ENCODE measurements at regions not wholly inside any gene's neighbourhood (a gene's known extent, or its start where the extent isn't known, plus 50 kb on each side); places are given as distances from the start of the nearest gene placed in this dataset.

GRCh38 chr20:11469795-11470435, 447.8 kb upstream of the BTBD3 start:
- 63% methylated on average over 1 of the region's 1 CpG for WGBS
- ATAC-seq, result peak; percentile 44 to 80
- Histone ChIP-seq H3K27ac (ENCODE audit: low read length) (no peak overlapping the region), H3K9me3 (ENCODE audit: control insufficient read depth, low read length) (no peaks in the 10 kb centered on the region), H3K4me3 (ENCODE audit: low read length) (no peak overlapping the region), H3K4me1 (ENCODE audit: control insufficient read depth, insufficient read depth, low read length) (no peaks in the 10 kb centered on the region), H3K27me3 (ENCODE audit: control insufficient read depth, insufficient read depth) (no peaks in the 10 kb centered on the region)
- intact Hi-C loops (cut with DNase I), result no loop called here
- DNase-seq, result no peak

GRCh38 chr20:11473983-11474382, 443.7 kb upstream of the BTBD3 start:
- no peak for DNase-seq
- H3K9me3 ChIP-seq (ENCODE audit: control insufficient read depth, low read length), result no peaks in the 10 kb centered on the region
- H3K27me3 ChIP-seq (ENCODE audit: control insufficient read depth, insufficient read depth), result no peaks in the 10 kb centered on the region
- no peaks in the 10 kb centered on the region for H3K4me1 ChIP-seq (ENCODE audit: control insufficient read depth, insufficient read depth, low read length)
- H3K4me3 ChIP-seq (ENCODE audit: low read length), result no peak overlapping the region
- intact Hi-C loops (cut with DNase I), result no loop called here
- H3K27ac ChIP-seq (ENCODE audit: low read length), result no peak overlapping the region
- no peak for ATAC-seq

DNA sequence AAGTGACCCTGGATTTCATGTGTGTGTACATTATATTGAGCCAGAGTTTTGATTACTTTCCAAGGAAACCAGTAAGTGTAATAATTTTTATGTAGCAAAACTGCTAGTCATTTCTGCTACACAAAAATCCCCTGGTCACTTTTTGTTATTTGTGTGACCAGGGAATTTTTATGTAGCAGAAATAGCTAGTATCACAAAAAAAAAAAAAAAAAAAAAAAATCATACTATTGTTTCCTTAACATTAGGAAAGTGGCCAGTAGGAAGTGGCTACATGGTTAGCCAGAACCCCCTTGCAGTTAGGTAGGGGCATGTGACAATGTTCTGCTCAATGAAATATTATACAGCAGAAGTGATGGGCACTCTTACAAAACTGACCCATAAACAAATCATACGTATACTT, 434.0 kb upstream of the BTBD3 start:
- H3K4me1 ChIP-seq (ENCODE audit: control insufficient read depth, insufficient read depth, low read length), result no peaks in the 10 kb centered on the region
- no peaks in the 10 kb centered on the region for H3K27me3 ChIP-seq (ENCODE audit: control insufficient read depth, insufficient read depth)
- 85% methylated on average over 1 of the region's 1 CpG for WGBS
- no peak overlapping the region for H3K27ac ChIP-seq (ENCODE audit: low read length)
- intact Hi-C loops (cut with DNase I), result no loop called here
- ATAC-seq, result no peak
- no peak overlapping the region for H3K4me3 ChIP-seq (ENCODE audit: low read length)
- no peak for DNase-seq
- no peaks in the 10 kb centered on the region for H3K9me3 ChIP-seq (ENCODE audit: control insufficient read depth, low read length)

GRCh38 chr20:11484479-11484878, 433.2 kb upstream of the BTBD3 start:
- no peak for DNase-seq
- H3K9me3 ChIP-seq (ENCODE audit: control insufficient read depth, low read length), result no peaks in the 10 kb centered on the region
- 93% methylated on average over 1 of the region's 1 CpG for WGBS
- intact Hi-C loops (cut with DNase I), result no loop called here
- H3K27me3 ChIP-seq (ENCODE audit: control insufficient read depth, insufficient read depth), result no peaks in the 10 kb centered on the region
- H3K4me3 ChIP-seq (ENCODE audit: low read length), result no peak overlapping the region
- ATAC-seq, result no peak
- no peaks in the 10 kb centered on the region for H3K4me1 ChIP-seq (ENCODE audit: control insufficient read depth, insufficient read depth, low read length)
- no peak overlapping the region for H3K27ac ChIP-seq (ENCODE audit: low read length)

GRCh38 chr20:11492386-11492785, 425.3 kb upstream of the BTBD3 start:
- Histone ChIP-seq H3K4me1 (ENCODE audit: control insufficient read depth, insufficient read depth, low read length) (no peaks in the 10 kb centered on the region), H3K9me3 (ENCODE audit: control insufficient read depth, low read length) (no peaks in the 10 kb centered on the region), H3K27me3 (ENCODE audit: control insufficient read depth, insufficient read depth) (no peaks in the 10 kb centered on the region), H3K4me3 (ENCODE audit: low read length) (no peak overlapping the region), H3K27ac (ENCODE audit: low read length) (no peak overlapping the region)
- DNase-seq (no peak), ATAC-seq (no peak)
- intact Hi-C loops (cut with DNase I), result no loop called here

DNA sequence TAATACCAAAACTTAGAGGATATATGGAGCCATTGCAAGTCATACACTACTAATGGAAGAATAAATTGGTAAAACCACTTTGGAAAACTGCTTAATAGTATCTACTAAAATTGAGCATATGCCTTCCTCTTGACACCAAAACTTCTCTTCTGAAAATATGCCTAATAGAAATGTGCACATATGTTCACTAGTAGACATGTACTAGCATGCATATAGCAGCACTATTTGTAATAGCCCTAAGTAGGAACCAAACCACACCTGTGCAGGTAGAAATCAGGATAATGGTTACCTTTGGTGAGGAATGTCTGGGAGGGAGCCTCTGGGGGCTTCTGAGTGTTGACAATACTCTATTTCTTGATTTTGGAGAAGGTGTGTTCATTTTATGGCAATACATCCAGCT, 424.8 kb upstream of the BTBD3 start:
- DNase-seq (no peak), ATAC-seq (no peak)
- Histone ChIP-seq H3K27ac (ENCODE audit: low read length) (no peak overlapping the region), H3K4me3 (ENCODE audit: low read length) (no peak overlapping the region), H3K4me1 (ENCODE audit: control insufficient read depth, insufficient read depth, low read length) (no peaks in the 10 kb centered on the region), H3K27me3 (ENCODE audit: control insufficient read depth, insufficient read depth) (no peaks in the 10 kb centered on the region), H3K9me3 (ENCODE audit: control insufficient read depth, low read length) (no peaks in the 10 kb centered on the region)
- intact Hi-C loops (cut with DNase I), result no loop called here

- DNase-seq (no peak), ATAC-seq (no peak)
- no peak overlapping the region for H3K4me3 ChIP-seq (ENCODE audit: low read length)
- no peaks in the 10 kb centered on the region for H3K27me3 ChIP-seq (ENCODE audit: control insufficient read depth, insufficient read depth)
- no peaks in the 10 kb centered on the region for H3K9me3 ChIP-seq (ENCODE audit: control insufficient read depth, low read length)
- H3K4me1 ChIP-seq (ENCODE audit: control insufficient read depth, insufficient read depth, low read length), result no peaks in the 10 kb centered on the region
- no peak overlapping the region for H3K27ac ChIP-seq (ENCODE audit: low read length)
- WGBS, result 45% methylated on average over 2 of the region's 2 CpGs
- intact Hi-C loops (cut with DNase I), result no loop called here
Observed at GRCh38 chr20:11496380-11496779, 421.3 kb upstream of the BTBD3 start.

- intact Hi-C loops (cut with DNase I), result no loop called here
- Histone ChIP-seq H3K4me3 (ENCODE audit: low read length) (no peak overlapping the region), H3K4me1 (ENCODE audit: control insufficient read depth, insufficient read depth, low read length) (no peaks in the 10 kb centered on the region), H3K9me3 (ENCODE audit: control insufficient read depth, low read length) (no peaks in the 10 kb centered on the region), H3K27ac (ENCODE audit: low read length) (no peak overlapping the region), H3K27me3 (ENCODE audit: control insufficient read depth, insufficient read depth) (no peaks in the 10 kb centered on the region)
- ATAC-seq, result no peak
- WGBS, result 86% methylated on average over 1 of the region's 1 CpG
- no peak for DNase-seq
Observed at GRCh38 chr20:11497545-11497944, 420.1 kb upstream of the BTBD3 start.

- 74% methylated on average over 6 of the region's 6 CpGs for WGBS
- Histone ChIP-seq H3K27me3 (ENCODE audit: control insufficient read depth, insufficient read depth) (no peaks in the 10 kb centered on the region), H3K27ac (ENCODE audit: low read length) (no peak overlapping the region), H3K9me3 (ENCODE audit: control insufficient read depth, low read length) (no peaks in the 10 kb centered on the region), H3K4me1 (ENCODE audit: control insufficient read depth, insufficient read depth, low read length) (no peaks in the 10 kb centered on the region), H3K4me3 (ENCODE audit: low read length) (no peak overlapping the region)
- ATAC-seq (no peak), DNase-seq (no peak)
- intact Hi-C loops (cut with DNase I), result no loop called here
Observed at GRCh38 chr20:11499101-11499634, 418.5 kb upstream of the BTBD3 start.

GRCh38 chr20:11502061-11502460, 415.6 kb upstream of the BTBD3 start:
- Histone ChIP-seq H3K4me3 (ENCODE audit: low read length) (no peak overlapping the region), H3K9me3 (ENCODE audit: control insufficient read depth, low read length) (no peaks in the 10 kb centered on the region), H3K27me3 (ENCODE audit: control insufficient read depth, insufficient read depth) (no peaks in the 10 kb centered on the region), H3K27ac (ENCODE audit: low read length) (no peak overlapping the region), H3K4me1 (ENCODE audit: control insufficient read depth, insufficient read depth, low read length) (no peaks in the 10 kb centered on the region)
- intact Hi-C loops (cut with DNase I), result no loop called here
- WGBS, result 65% methylated on average over 1 of the region's 1 CpG
- no peak for ATAC-seq
- DNase-seq, result no peak

GRCh38 chr20:11502671-11503070, 415.0 kb upstream of the BTBD3 start:
- Histone ChIP-seq H3K27me3 (ENCODE audit: control insufficient read depth, insufficient read depth) (no peaks in the 10 kb centered on the region), H3K4me1 (ENCODE audit: control insufficient read depth, insufficient read depth, low read length) (no peaks in the 10 kb centered on the region), H3K27ac (ENCODE audit: low read length) (no peak overlapping the region), H3K9me3 (ENCODE audit: control insufficient read depth, low read length) (no peaks in the 10 kb centered on the region), H3K4me3 (ENCODE audit: low read length) (no peak overlapping the region)
- DNase-seq, result no peak
- ATAC-seq, result no peak
- intact Hi-C loops (cut with DNase I), result no loop called here

DNA sequence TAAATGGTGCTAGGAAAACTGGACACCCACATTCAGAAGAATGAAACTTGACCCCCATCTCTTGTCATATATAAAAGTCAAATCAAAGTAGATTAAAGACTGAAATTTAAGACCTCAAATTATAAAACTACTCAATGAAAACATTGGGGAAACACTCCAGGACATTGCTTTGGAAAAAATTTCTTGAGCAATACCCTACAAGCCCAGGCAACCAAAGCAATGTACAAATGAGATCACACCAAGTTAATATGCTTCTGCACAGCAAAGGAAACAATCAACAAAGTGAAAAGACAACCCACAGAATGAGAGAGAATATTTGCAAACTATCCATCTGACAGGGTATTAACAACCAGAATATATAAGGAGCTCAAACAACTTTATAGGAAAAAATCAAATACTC, 407.9 kb upstream of the BTBD3 start:
- no peak overlapping the region for H3K27ac ChIP-seq (ENCODE audit: low read length)
- no peaks in the 10 kb centered on the region for H3K27me3 ChIP-seq (ENCODE audit: control insufficient read depth, insufficient read depth)
- H3K9me3 ChIP-seq (ENCODE audit: control insufficient read depth, low read length), result no peaks in the 10 kb centered on the region
- ATAC-seq (no peak), DNase-seq (no peak)
- H3K4me3 ChIP-seq (ENCODE audit: low read length), result no peak overlapping the region
- intact Hi-C loops (cut with DNase I), result no loop called here
- H3K4me1 ChIP-seq (ENCODE audit: control insufficient read depth, insufficient read depth, low read length), result no peaks in the 10 kb centered on the region

Measured in right cardiac atrium (tissue), 5 donors.